MM.1S (cell line): ENCODE measurements at regions not wholly inside any gene's neighbourhood (a gene's known extent, or its start where the extent isn't known, plus 50 kb on each side); places are given as distances from the start of the nearest gene placed in this dataset.

Experiments used
- DNase-seq: peaks from one replicate; pipeline ENCODE4 v3.0.0-alpha.2; 2015
- H2AFZ ChIP-seq: fragments of 300-600 bp; sonication (generic); 2 replicates; pipeline ENCODE4 v1.6.0; 2016; ENCODE audit warnings: antibody characterized with exemption, low read length
- H3F3A ChIP-seq: fragments of 300-600 bp; sonication (generic); 2 replicates; pipeline ENCODE4 v1.6.1; 2016; ENCODE audit warnings: mild to moderate bottlenecking, antibody characterized with exemption, low read length, moderate library complexity, mixed read lengths; ENCODE audit not compliant: insufficient read depth
- H3K27ac ChIP-seq: fragments of 300-600 bp; sonication (generic); 2 replicates; pipeline ENCODE4 v1.5.1; 2016; ENCODE audit warnings: mild to moderate bottlenecking, low read length
- H3K27me3 ChIP-seq: fragments of 300-600 bp; sonication (generic); replicated peaks from 2 replicates; pipeline ENCODE4 v1.6.0; 2016; ENCODE audit warnings: low read length; ENCODE audit not compliant: insufficient read depth
- H3K36me3 ChIP-seq: fragments of 300-600 bp; sonication (generic); replicated peaks from 2 replicates; pipeline ENCODE4 v1.6.1; 2016; ENCODE audit warnings: mild to moderate bottlenecking, low read length, mixed read lengths; ENCODE audit not compliant: insufficient read depth
- H3K4me1 ChIP-seq: fragments of 300-600 bp; sonication (generic); 2 replicates; pipeline ENCODE4 v1.6.1; 2016; ENCODE audit warnings: low read length, mixed read lengths
- H3K4me2 ChIP-seq: fragments of 300-600 bp; sonication (generic); 2 replicates; pipeline ENCODE4 v1.6.0; 2016; ENCODE audit warnings: low read depth, low read length
- H3K4me3 ChIP-seq: fragments of 300-600 bp; sonication (generic); 2 replicates; pipeline ENCODE4 v1.5.1; 2016; ENCODE audit warnings: low read length, mixed read lengths
- H3K79me2 ChIP-seq: fragments of 300-600 bp; sonication (generic); 2 replicates; pipeline ENCODE4 v1.6.1; 2016; ENCODE audit warnings: mixed run types, low read length, mixed read lengths
- H3K9ac ChIP-seq: fragments of 300-600 bp; sonication (generic); 2 replicates; pipeline ENCODE4 v1.6.1; 2016; ENCODE audit warnings: low read length, mixed read lengths
- H3K9me2 ChIP-seq: fragments of 300-600 bp; sonication (generic); replicated peaks from 2 replicates; pipeline ENCODE4 v1.6.1; 2016; ENCODE audit warnings: mild to moderate bottlenecking, low read length, mixed read lengths; ENCODE audit not compliant: insufficient read depth
- H3K9me3 ChIP-seq: fragments of 300-600 bp; sonication (generic); replicated peaks from 2 replicates; pipeline ENCODE4 v1.6.1; 2016; ENCODE audit warnings: mild to moderate bottlenecking, low read length, mixed read lengths; ENCODE audit not compliant: insufficient read depth
- H4K20me1 ChIP-seq: fragments of 300-600 bp; sonication (generic); 2 replicates; pipeline ENCODE4 v1.6.1; 2016; ENCODE audit warnings: mild to moderate bottlenecking, low read length, moderate library complexity, mixed read lengths; ENCODE audit not compliant: insufficient read depth
- EZH2 ChIP-seq: fragments of 300-600 bp; sonication (generic); optimal IDR thresholded peaks from 2 replicates; pipeline ENCODE3; 2017; ENCODE audit warnings: low read depth, mild to moderate bottlenecking, antibody characterized with exemption, low read length, mixed read lengths
- EZH2phosphoT487 ChIP-seq: fragments of 300-600 bp; sonication (generic); IDR thresholded peaks from 2 replicates; pipeline ENCODE4 v1.6.1; 2018; ENCODE audit warnings: antibody characterized with exemption, low read length
- TF ChIP-seq, protein P1 (sequence below): fragments of 300-600 bp; sonication (generic); IDR thresholded peaks from 2 replicates; pipeline ENCODE4 v1.5.1; 2016; ENCODE audit warnings: antibody characterized with exemption, low read length, mixed read lengths

DNA sequence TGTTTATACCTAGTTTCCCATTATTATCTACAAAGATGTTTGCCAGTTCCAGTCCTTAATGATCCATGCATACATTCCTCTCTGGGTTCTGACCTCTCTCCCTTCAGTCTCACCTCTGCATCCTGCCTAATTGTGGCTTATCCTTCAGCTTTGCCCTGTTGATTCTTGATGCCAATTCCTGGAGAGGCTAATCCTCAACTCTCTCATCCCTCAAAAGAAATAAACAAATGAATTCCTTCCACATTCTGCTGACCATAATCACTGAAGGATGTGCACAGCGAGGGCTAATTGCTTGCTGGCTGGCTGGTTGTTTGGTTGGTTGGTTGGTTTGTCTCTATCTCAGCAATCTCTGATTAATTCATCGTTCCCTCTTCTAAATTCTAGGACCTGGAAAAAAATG lies 113.8 kb downstream of the IRS2 start:
- H3K79me2 ChIP-seq = no peaks in the 10 kb centered on the region
- H3K27me3 ChIP-seq = no peaks in the 10 kb centered on the region
- TF ChIP-seq EZH2 (no peak), EZH2phosphoT487 (no peak)
- TF ChIP-seq, protein P1, sequence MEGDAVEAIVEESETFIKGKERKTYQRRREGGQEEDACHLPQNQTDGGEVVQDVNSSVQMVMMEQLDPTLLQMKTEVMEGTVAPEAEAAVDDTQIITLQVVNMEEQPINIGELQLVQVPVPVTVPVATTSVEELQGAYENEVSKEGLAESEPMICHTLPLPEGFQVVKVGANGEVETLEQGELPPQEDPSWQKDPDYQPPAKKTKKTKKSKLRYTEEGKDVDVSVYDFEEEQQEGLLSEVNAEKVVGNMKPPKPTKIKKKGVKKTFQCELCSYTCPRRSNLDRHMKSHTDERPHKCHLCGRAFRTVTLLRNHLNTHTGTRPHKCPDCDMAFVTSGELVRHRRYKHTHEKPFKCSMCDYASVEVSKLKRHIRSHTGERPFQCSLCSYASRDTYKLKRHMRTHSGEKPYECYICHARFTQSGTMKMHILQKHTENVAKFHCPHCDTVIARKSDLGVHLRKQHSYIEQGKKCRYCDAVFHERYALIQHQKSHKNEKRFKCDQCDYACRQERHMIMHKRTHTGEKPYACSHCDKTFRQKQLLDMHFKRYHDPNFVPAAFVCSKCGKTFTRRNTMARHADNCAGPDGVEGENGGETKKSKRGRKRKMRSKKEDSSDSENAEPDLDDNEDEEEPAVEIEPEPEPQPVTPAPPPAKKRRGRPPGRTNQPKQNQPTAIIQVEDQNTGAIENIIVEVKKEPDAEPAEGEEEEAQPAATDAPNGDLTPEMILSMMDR = no peak
- H3K4me1 ChIP-seq = no peaks in the 10 kb centered on the region
- DNase-seq = no peak
- no peaks in the 10 kb centered on the region for H4K20me1 ChIP-seq
- H3K27ac ChIP-seq = no peak overlapping the region
- H2AFZ ChIP-seq = no peak overlapping the region
- no peaks in the 10 kb centered on the region for H3K9me2 ChIP-seq
- no peaks in the 10 kb centered on the region for H3K9me3 ChIP-seq
- no peak overlapping the region for H3K9ac ChIP-seq
- no peaks in the 10 kb centered on the region for H3F3A ChIP-seq
- no peak overlapping the region for H3K4me2 ChIP-seq
- H3K4me3 ChIP-seq = no peak overlapping the region
- no peaks in the 10 kb centered on the region for H3K36me3 ChIP-seq

- H2AFZ ChIP-seq = no peak overlapping the region
- H3K9me2 ChIP-seq = no peaks in the 10 kb centered on the region
- H3K79me2 ChIP-seq = no peaks in the 10 kb centered on the region
- H3K36me3 ChIP-seq = no peaks in the 10 kb centered on the region
- no peaks in the 10 kb centered on the region for H3F3A ChIP-seq
- no peak for DNase-seq
- TF ChIP-seq, protein P1 = no peak
- TF ChIP-seq EZH2 (no peak), EZH2phosphoT487 (no peak)
- no peak overlapping the region for H3K4me2 ChIP-seq
- no peak overlapping the region for H3K9ac ChIP-seq
- H3K9me3 ChIP-seq = no peaks in the 10 kb centered on the region
- H3K27me3 ChIP-seq = no peaks in the 10 kb centered on the region
- H3K4me3 ChIP-seq = no peak overlapping the region
- H3K4me1 ChIP-seq = no peaks in the 10 kb centered on the region
- H4K20me1 ChIP-seq = no peaks in the 10 kb centered on the region
- no peak overlapping the region for H3K27ac ChIP-seq
Observed at GRCh38 chr13:109671919-109672318, 114.5 kb downstream of the IRS2 start.

DNA sequence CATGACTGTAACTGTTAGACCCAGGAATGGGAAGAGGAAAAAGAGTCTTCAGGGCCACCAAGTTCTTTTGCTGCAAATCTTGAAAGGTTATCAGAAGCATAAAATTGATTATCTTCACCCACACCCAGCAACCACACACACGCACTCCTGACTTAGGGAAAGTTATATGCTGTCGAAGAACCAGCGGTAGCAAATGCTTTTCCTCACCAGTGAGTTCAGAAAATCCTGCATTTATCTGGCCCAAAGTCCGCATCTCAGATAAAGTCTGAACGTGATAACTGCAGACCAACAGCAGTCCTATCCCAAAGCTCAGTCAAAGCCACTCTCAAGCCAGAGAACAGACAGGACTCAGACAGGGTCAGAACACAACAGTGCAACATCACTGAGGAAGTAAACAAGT lies 115.6 kb downstream of the IRS2 start:
- no peak overlapping the region for H2AFZ ChIP-seq
- H3K4me3 ChIP-seq = no peak overlapping the region
- H3K4me1 ChIP-seq = no peaks in the 10 kb centered on the region
- no peak overlapping the region for H3K27ac ChIP-seq
- H3K9me2 ChIP-seq = no peaks in the 10 kb centered on the region
- no peak overlapping the region for H3K9ac ChIP-seq
- no peak for DNase-seq
- H3K79me2 ChIP-seq = no peaks in the 10 kb centered on the region
- H3K4me2 ChIP-seq = no peak overlapping the region
- no peaks in the 10 kb centered on the region for H3K27me3 ChIP-seq
- H3K9me3 ChIP-seq = no peaks in the 10 kb centered on the region
- no peaks in the 10 kb centered on the region for H4K20me1 ChIP-seq
- no peaks in the 10 kb centered on the region for H3F3A ChIP-seq
- TF ChIP-seq, protein P1 = no peak
- TF ChIP-seq EZH2 (no peak), EZH2phosphoT487 (no peak)
- H3K36me3 ChIP-seq = no peaks in the 10 kb centered on the region
